ENCODE measurements at regions not wholly inside any gene's neighbourhood (a gene's known extent, or its start where the extent isn't known, plus 50 kb on each side); places are given as distances from the start of the nearest gene placed in this dataset.
"Not testable (repeated sequence)": the region's sequence is repeated elsewhere in the genome, so short reads cannot be mapped to it uniquely, and the experiment has no call there.

GRCh38 chr4:52507774-52508173, 151.3 kb downstream of the USP46 start:
- no peak overlapping the region for H3K4me3 Mint-ChIP-seq
- no peaks in the 10 kb centered on the region for H3K27me3 Mint-ChIP-seq (ENCODE audit: low read depth)
- TF ChIP-seq, protein P1, sequence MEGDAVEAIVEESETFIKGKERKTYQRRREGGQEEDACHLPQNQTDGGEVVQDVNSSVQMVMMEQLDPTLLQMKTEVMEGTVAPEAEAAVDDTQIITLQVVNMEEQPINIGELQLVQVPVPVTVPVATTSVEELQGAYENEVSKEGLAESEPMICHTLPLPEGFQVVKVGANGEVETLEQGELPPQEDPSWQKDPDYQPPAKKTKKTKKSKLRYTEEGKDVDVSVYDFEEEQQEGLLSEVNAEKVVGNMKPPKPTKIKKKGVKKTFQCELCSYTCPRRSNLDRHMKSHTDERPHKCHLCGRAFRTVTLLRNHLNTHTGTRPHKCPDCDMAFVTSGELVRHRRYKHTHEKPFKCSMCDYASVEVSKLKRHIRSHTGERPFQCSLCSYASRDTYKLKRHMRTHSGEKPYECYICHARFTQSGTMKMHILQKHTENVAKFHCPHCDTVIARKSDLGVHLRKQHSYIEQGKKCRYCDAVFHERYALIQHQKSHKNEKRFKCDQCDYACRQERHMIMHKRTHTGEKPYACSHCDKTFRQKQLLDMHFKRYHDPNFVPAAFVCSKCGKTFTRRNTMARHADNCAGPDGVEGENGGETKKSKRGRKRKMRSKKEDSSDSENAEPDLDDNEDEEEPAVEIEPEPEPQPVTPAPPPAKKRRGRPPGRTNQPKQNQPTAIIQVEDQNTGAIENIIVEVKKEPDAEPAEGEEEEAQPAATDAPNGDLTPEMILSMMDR (conservative IDR thresholded peaks at IDR 0.05), result no peak
- no peak overlapping the region for H3K27ac Mint-ChIP-seq (ENCODE audit: unreplicated experiment)
- no peak for DNase-seq (ENCODE audit: low read depth, low spot score)
- no peaks in the 10 kb centered on the region for H3K4me1 Mint-ChIP-seq
- H3K9me3 Mint-ChIP-seq, result peaks cover 4% of the 10 kb centered on the region
- H3K36me3 Mint-ChIP-seq (ENCODE audit: low read depth), result peaks cover 4% of the 10 kb centered on the region

- DNase-seq (ENCODE audit: low read depth, low spot score), result no peak
- H3K4me3 Mint-ChIP-seq, result no peak overlapping the region
- no peaks in the 10 kb centered on the region for H3K27me3 Mint-ChIP-seq (ENCODE audit: low read depth)
- H3K4me1 Mint-ChIP-seq, result peaks cover 6% of the 10 kb centered on the region
- TF ChIP-seq, protein P1 (conservative IDR thresholded peaks at IDR 0.05), result no peak
- H3K36me3 Mint-ChIP-seq (ENCODE audit: low read depth), result peaks cover 10% of the 10 kb centered on the region
- no peak overlapping the region for H3K27ac Mint-ChIP-seq (ENCODE audit: unreplicated experiment)
- peaks cover 14% of the 10 kb centered on the region for H3K9me3 Mint-ChIP-seq
These were observed 148.0 kb downstream of the USP46 start for GRCh38 chr4:52510939-52511565.

- Mint-ChIP-seq H3K4me1 (peaks cover 6% of the 10 kb centered on the region), H3K9me3 (peaks cover 14% of the 10 kb centered on the region), H3K27ac (ENCODE audit: unreplicated experiment) (no peak overlapping the region), H3K4me3 (no peak overlapping the region), H3K27me3 (ENCODE audit: low read depth) (no peaks in the 10 kb centered on the region), H3K36me3 (ENCODE audit: low read depth) (peaks cover 10% of the 10 kb centered on the region)
- TF ChIP-seq, protein P1 (conservative IDR thresholded peaks at IDR 0.05), result no peak
- DNase-seq (ENCODE audit: low read depth, low spot score), result no peak
These were observed 147.3 kb downstream of the USP46 start for GRCh38 chr4:52511825-52512224.

- Mint-ChIP-seq H3K27me3 (ENCODE audit: low read depth) (no peaks in the 10 kb centered on the region), H3K27ac (ENCODE audit: unreplicated experiment) (no peak overlapping the region), H3K36me3 (ENCODE audit: low read depth) (peaks cover 6% of the 10 kb centered on the region)
These were observed 146.8 kb downstream of the USP46 start for GRCh38 chr4:52512291-52512690.

DNA sequence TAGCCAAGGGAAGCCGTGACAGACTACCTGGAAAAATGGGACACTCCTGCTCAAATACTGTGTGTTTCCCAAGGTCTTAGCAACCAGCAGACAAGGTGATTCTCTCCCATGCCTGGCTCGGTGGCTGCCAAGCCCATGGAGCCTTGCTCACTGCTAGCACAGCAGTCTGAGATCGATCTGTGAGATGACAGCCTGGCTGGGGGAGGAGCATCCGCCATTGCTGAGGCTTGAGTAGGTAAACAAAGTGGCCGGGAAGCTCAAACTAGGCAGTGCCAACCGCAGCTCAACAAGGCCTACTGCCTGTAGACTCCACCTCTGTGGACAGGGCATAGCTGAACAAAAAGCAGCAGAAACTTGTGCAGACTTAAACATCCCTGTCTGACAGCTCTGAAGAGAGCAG, 137.0 kb downstream of the USP46 start:
- H3K27me3 Mint-ChIP-seq (ENCODE audit: low read depth); H3K4me3 Mint-ChIP-seq; H3K36me3 Mint-ChIP-seq (ENCODE audit: low read depth); H3K9me3 Mint-ChIP-seq; H3K27ac Mint-ChIP-seq (ENCODE audit: unreplicated experiment); DNase-seq (ENCODE audit: low read depth, low spot score): not testable (repeated sequence)
- H3K4me1 Mint-ChIP-seq, result peaks cover 14% of the 10 kb centered on the region

More at GRCh38 chr4:52512291-52512690, 146.8 kb downstream of the USP46 start:
- TF ChIP-seq, protein P1 (conservative IDR thresholded peaks at IDR 0.05), result no peak
- H3K4me3 Mint-ChIP-seq, result no peak overlapping the region
- H3K4me1 Mint-ChIP-seq, result peaks cover 6% of the 10 kb centered on the region
- DNase-seq (ENCODE audit: low read depth, low spot score), result no peak
- peaks cover 10% of the 10 kb centered on the region for H3K9me3 Mint-ChIP-seq

DNA sequence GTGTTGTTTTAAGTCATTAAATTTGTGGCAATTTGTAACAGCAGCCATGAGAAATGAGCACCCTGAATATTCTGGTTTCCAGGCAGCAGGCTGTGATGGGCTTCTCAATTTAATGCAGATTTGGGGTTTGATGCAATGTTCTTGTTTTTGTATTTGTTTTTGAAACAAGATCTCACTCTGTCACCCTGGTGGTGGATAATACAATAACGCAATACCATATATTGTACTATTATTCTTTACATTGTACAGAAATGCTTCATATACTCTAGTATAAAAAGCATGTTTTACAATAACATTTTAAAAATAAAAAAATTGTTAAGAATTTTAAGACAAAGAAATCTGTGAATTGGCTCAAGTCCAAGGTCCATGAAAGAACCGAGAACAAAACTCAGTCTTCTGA, 129.1 kb downstream of the USP46 start:
- H3K27me3 Mint-ChIP-seq (ENCODE audit: low read depth), result peaks cover under 1% of the 10 kb centered on the region

More for the DNA sequence above, 129.1 kb downstream of the USP46 start:
- H3K36me3 Mint-ChIP-seq (ENCODE audit: low read depth), result peaks cover 4% of the 10 kb centered on the region
- peaks cover 14% of the 10 kb centered on the region for H3K9me3 Mint-ChIP-seq
- H3K4me3 Mint-ChIP-seq, result no peak overlapping the region
- TF ChIP-seq, protein P1 (conservative IDR thresholded peaks at IDR 0.05), result no peak
- H3K27ac Mint-ChIP-seq (ENCODE audit: unreplicated experiment), result no peak overlapping the region
- DNase-seq (ENCODE audit: low read depth, low spot score), result no peak
- H3K4me1 Mint-ChIP-seq, result no peaks in the 10 kb centered on the region
